ENCODE measurements at regions not wholly inside any gene's neighbourhood (a gene's known extent, or its start where the extent isn't known, plus 50 kb on each side); places are given as distances from the start of the nearest gene placed in this dataset.

- TF ChIP-seq, protein P1, sequence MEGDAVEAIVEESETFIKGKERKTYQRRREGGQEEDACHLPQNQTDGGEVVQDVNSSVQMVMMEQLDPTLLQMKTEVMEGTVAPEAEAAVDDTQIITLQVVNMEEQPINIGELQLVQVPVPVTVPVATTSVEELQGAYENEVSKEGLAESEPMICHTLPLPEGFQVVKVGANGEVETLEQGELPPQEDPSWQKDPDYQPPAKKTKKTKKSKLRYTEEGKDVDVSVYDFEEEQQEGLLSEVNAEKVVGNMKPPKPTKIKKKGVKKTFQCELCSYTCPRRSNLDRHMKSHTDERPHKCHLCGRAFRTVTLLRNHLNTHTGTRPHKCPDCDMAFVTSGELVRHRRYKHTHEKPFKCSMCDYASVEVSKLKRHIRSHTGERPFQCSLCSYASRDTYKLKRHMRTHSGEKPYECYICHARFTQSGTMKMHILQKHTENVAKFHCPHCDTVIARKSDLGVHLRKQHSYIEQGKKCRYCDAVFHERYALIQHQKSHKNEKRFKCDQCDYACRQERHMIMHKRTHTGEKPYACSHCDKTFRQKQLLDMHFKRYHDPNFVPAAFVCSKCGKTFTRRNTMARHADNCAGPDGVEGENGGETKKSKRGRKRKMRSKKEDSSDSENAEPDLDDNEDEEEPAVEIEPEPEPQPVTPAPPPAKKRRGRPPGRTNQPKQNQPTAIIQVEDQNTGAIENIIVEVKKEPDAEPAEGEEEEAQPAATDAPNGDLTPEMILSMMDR (IDR thresholded peaks at IDR 0.05) = no peak
- no peak for TF ChIP-seq POLR2A (IDR thresholded peaks at IDR 0.05)
These were observed 108.9 kb upstream of the TENM3 start for GRCh38 chr4:182134261-182134660.
